Activated CD4-positive, CD25-positive, alpha-beta regulatory T cell treated with anti-CD3 and anti-CD28 coated beads, Interleukin-2, amount 50 U/mL, for 16 hours (primary cell): ENCODE measurements at regions not wholly inside any gene's neighbourhood (a gene's known extent, or its start where the extent isn't known, plus 50 kb on each side); places are given as distances from the start of the nearest gene placed in this dataset.

Source experiments
- DNase-seq: peaks from one replicate; pipeline ENCODE4 v3.0.0-alpha.2; 2020; ENCODE audit warnings: low read depth, low spot score

- no peak for DNase-seq
Measured at GRCh38 chr5:174235221-174236011, 189.9 kb downstream of the NSG2 start.

- DNase-seq, result no peak
Measured at GRCh38 chr5:174236070-174236469, 190.6 kb downstream of the NSG2 start.

GRCh38 chr5:174239718-174240117, 194.2 kb downstream of the NSG2 start:
- no peak for DNase-seq

GRCh38 chr5:174242573-174242972, 197.1 kb downstream of the NSG2 start:
- no peak for DNase-seq

GRCh38 chr5:174243904-174244303, 198.4 kb downstream of the NSG2 start:
- DNase-seq, result no peak

GRCh38 chr5:174245516-174246075, 200.1 kb downstream of the NSG2 start:
- DNase-seq, result no peak

- DNase-seq, result no peak
Measured at GRCh38 chr5:174246743-174247142, 201.2 kb downstream of the NSG2 start.

- no peak for DNase-seq
Measured at GRCh38 chr5:174247301-174247700, 201.8 kb downstream of the NSG2 start.

GRCh38 chr5:174251305-174252000, 205.9 kb downstream of the NSG2 start:
- no peak for DNase-seq

GRCh38 chr5:174252121-174252520, 206.6 kb downstream of the NSG2 start:
- DNase-seq, result no peak

- no peak for DNase-seq
Measured at GRCh38 chr5:174259696-174260420, 214.4 kb downstream of the NSG2 start.

- DNase-seq, result no peak
Measured at GRCh38 chr5:174271316-174271715, 225.8 kb downstream of the NSG2 start.

- no peak for DNase-seq
Measured at GRCh38 chr5:174272671-174273070, 227.2 kb downstream of the NSG2 start.

GRCh38 chr5:174273325-174273724, 227.8 kb downstream of the NSG2 start:
- DNase-seq, result no peak

GRCh38 chr5:174275959-174276358, 230.5 kb downstream of the NSG2 start:
- no peak for DNase-seq

- DNase-seq, result no peak
Measured at GRCh38 chr5:174281089-174281760, 235.7 kb downstream of the NSG2 start.

- no peak for DNase-seq
Measured at GRCh38 chr5:174281855-174282254, 236.3 kb downstream of the NSG2 start.

GRCh38 chr5:174282391-174282790, 236.9 kb downstream of the NSG2 start:
- DNase-seq, result no peak

GRCh38 chr5:174283211-174284005, 237.9 kb downstream of the NSG2 start:
- DNase-seq, result no peak

- DNase-seq, result no peak
Measured at GRCh38 chr5:174284873-174285272, 239.4 kb downstream of the NSG2 start.

GRCh38 chr5:174287761-174288160, 242.3 kb downstream of the NSG2 start:
- no peak for DNase-seq
